ENCODE measurements at regions not wholly inside any gene's neighbourhood (a gene's known extent, or its start where the extent isn't known, plus 50 kb on each side); places are given as distances from the start of the nearest gene placed in this dataset.

- no peaks in the 10 kb centered on the region for H3K27me3 Mint-ChIP-seq
- H3K4me3 ChIP-seq (ENCODE audit: low read depth, low read length), result no peak overlapping the region
- no peak overlapping the region for H3K4me3 Mint-ChIP-seq
- no peaks in the 10 kb centered on the region for H3K4me1 Mint-ChIP-seq
- H3K4me1 ChIP-seq (ENCODE audit: control insufficient read depth, insufficient read depth, low read length, poor library complexity, severe bottlenecking), result no peaks in the 10 kb centered on the region
- no peak overlapping the region for H3K27ac Mint-ChIP-seq
- no peak for ATAC-seq (ENCODE audit: low read depth in 2 of 2)
- H3K36me3 Mint-ChIP-seq, result no peaks in the 10 kb centered on the region
- H3K36me3 ChIP-seq (ENCODE audit: control insufficient read depth, insufficient read depth, low read length), result no peaks in the 10 kb centered on the region
- DNase-seq, result peak in 2 of 3 donors; percentile 19 to 29
- H3K27ac ChIP-seq (ENCODE audit: insufficient read depth, low read length, poor library complexity, severe bottlenecking), result no peak overlapping the region
- H3K9me3 Mint-ChIP-seq, result no peaks in the 10 kb centered on the region
- H3K9me3 ChIP-seq (ENCODE audit: control insufficient read depth in 2 of 2, low read length in 2 of 2), result no peaks in the 10 kb centered on the region
- peaks cover 4% of the 10 kb centered on the region for H3K27me3 ChIP-seq (ENCODE audit: control insufficient read depth, insufficient read depth, low read length)
Observed at GRCh38 chr2:191521608-191522208, 156.2 kb upstream of the NABP1 start.

- DNase-seq, result no peak
- peaks cover under 1% of the 10 kb centered on the region for H3K27me3 Mint-ChIP-seq
- Histone ChIP-seq H3K27me3 (ENCODE audit: control insufficient read depth, insufficient read depth, low read length) (peaks cover 2% of the 10 kb centered on the region), H3K27ac (ENCODE audit: insufficient read depth, low read length, poor library complexity, severe bottlenecking) (no peak overlapping the region), H3K4me1 (ENCODE audit: control insufficient read depth, insufficient read depth, low read length, poor library complexity, severe bottlenecking) (no peaks in the 10 kb centered on the region), H3K9me3 (ENCODE audit: control insufficient read depth in 2 of 2, low read length in 2 of 2) (no peaks in the 10 kb centered on the region), H3K4me3 (ENCODE audit: low read depth, low read length) (no peak overlapping the region), H3K36me3 (ENCODE audit: control insufficient read depth, insufficient read depth, low read length) (no peaks in the 10 kb centered on the region)
- no peak for ATAC-seq (ENCODE audit: low read depth in 2 of 2)
- H3K36me3 Mint-ChIP-seq, result no peaks in the 10 kb centered on the region
- H3K9me3 Mint-ChIP-seq, result no peaks in the 10 kb centered on the region
- H3K27ac Mint-ChIP-seq, result no peak overlapping the region
- no peaks in the 10 kb centered on the region for H3K4me1 Mint-ChIP-seq
- H3K4me3 Mint-ChIP-seq, result no peak overlapping the region
Observed at GRCh38 chr2:191522478-191523120, 155.3 kb upstream of the NABP1 start.

GRCh38 chr2:191526091-191526490 lies 151.8 kb upstream of the NABP1 start:
- Histone ChIP-seq H3K36me3 (ENCODE audit: control insufficient read depth, insufficient read depth, low read length) (no peaks in the 10 kb centered on the region), H3K9me3 (ENCODE audit: control insufficient read depth in 2 of 2, low read length in 2 of 2) (no peaks in the 10 kb centered on the region), H3K27me3 (ENCODE audit: control insufficient read depth, insufficient read depth, low read length) (peaks cover 2% of the 10 kb centered on the region), H3K4me3 (ENCODE audit: low read depth, low read length) (no peak overlapping the region), H3K27ac (ENCODE audit: insufficient read depth, low read length, poor library complexity, severe bottlenecking) (no peak overlapping the region), H3K4me1 (ENCODE audit: control insufficient read depth, insufficient read depth, low read length, poor library complexity, severe bottlenecking) (no peaks in the 10 kb centered on the region)
- no peak for ATAC-seq (ENCODE audit: low read depth in 2 of 2)
- Mint-ChIP-seq H3K4me1 (no peaks in the 10 kb centered on the region), H3K27ac (no peak overlapping the region), H3K4me3 (no peak overlapping the region), H3K36me3 (no peaks in the 10 kb centered on the region), H3K27me3 (peaks cover 15% of the 10 kb centered on the region), H3K9me3 (no peaks in the 10 kb centered on the region)
- no peak for DNase-seq

GRCh38 chr2:191526536-191526935 lies 151.4 kb upstream of the NABP1 start:
- H3K27me3 Mint-ChIP-seq, result peaks cover 17% of the 10 kb centered on the region
- Histone ChIP-seq H3K27ac (ENCODE audit: insufficient read depth, low read length, poor library complexity, severe bottlenecking) (no peak overlapping the region), H3K36me3 (ENCODE audit: control insufficient read depth, insufficient read depth, low read length) (no peaks in the 10 kb centered on the region), H3K9me3 (ENCODE audit: control insufficient read depth in 2 of 2, low read length in 2 of 2) (no peaks in the 10 kb centered on the region), H3K27me3 (ENCODE audit: control insufficient read depth, insufficient read depth, low read length) (peaks cover 2% of the 10 kb centered on the region), H3K4me1 (ENCODE audit: control insufficient read depth, insufficient read depth, low read length, poor library complexity, severe bottlenecking) (no peaks in the 10 kb centered on the region), H3K4me3 (ENCODE audit: low read depth, low read length) (no peak overlapping the region)
- H3K36me3 Mint-ChIP-seq, result no peaks in the 10 kb centered on the region
- H3K9me3 Mint-ChIP-seq, result no peaks in the 10 kb centered on the region
- no peaks in the 10 kb centered on the region for H3K4me1 Mint-ChIP-seq
- no peak overlapping the region for H3K27ac Mint-ChIP-seq
- no peak overlapping the region for H3K4me3 Mint-ChIP-seq
- ATAC-seq (ENCODE audit: low read depth in 2 of 2) (no peak), DNase-seq (no peak)

GRCh38 chr2:191526953-191527556 lies 150.9 kb upstream of the NABP1 start:
- Mint-ChIP-seq H3K4me1 (no peaks in the 10 kb centered on the region), H3K27me3 (peaks cover 19% of the 10 kb centered on the region), H3K4me3 (no peak overlapping the region), H3K27ac (no peak overlapping the region), H3K36me3 (no peaks in the 10 kb centered on the region), H3K9me3 (no peaks in the 10 kb centered on the region)
- DNase-seq (no peak), ATAC-seq (ENCODE audit: low read depth in 2 of 2) (no peak)
- Histone ChIP-seq H3K4me1 (ENCODE audit: control insufficient read depth, insufficient read depth, low read length, poor library complexity, severe bottlenecking) (no peaks in the 10 kb centered on the region), H3K4me3 (ENCODE audit: low read depth, low read length) (no peak overlapping the region), H3K27ac (ENCODE audit: insufficient read depth, low read length, poor library complexity, severe bottlenecking) (no peak overlapping the region), H3K36me3 (ENCODE audit: control insufficient read depth, insufficient read depth, low read length) (no peaks in the 10 kb centered on the region), H3K9me3 (ENCODE audit: control insufficient read depth in 2 of 2, low read length in 2 of 2) (no peaks in the 10 kb centered on the region), H3K27me3 (ENCODE audit: control insufficient read depth, insufficient read depth, low read length) (peaks cover 2% of the 10 kb centered on the region)

- Mint-ChIP-seq H3K36me3 (no peaks in the 10 kb centered on the region), H3K27me3 (peaks cover 27% of the 10 kb centered on the region), H3K4me1 (no peaks in the 10 kb centered on the region), H3K4me3 (no peak overlapping the region), H3K27ac (no peak overlapping the region), H3K9me3 (no peaks in the 10 kb centered on the region)
- H3K36me3 ChIP-seq (ENCODE audit: control insufficient read depth, insufficient read depth, low read length), result no peaks in the 10 kb centered on the region
- H3K4me1 ChIP-seq (ENCODE audit: control insufficient read depth, insufficient read depth, low read length, poor library complexity, severe bottlenecking), result no peaks in the 10 kb centered on the region
- no peak overlapping the region for H3K4me3 ChIP-seq (ENCODE audit: low read depth, low read length)
- H3K9me3 ChIP-seq (ENCODE audit: control insufficient read depth in 2 of 2, low read length in 2 of 2), result no peaks in the 10 kb centered on the region
- DNase-seq, result no peak
- no peak for ATAC-seq (ENCODE audit: low read depth in 2 of 2)
- H3K27me3 ChIP-seq (ENCODE audit: control insufficient read depth, insufficient read depth, low read length), result peaks cover 2% of the 10 kb centered on the region
- H3K27ac ChIP-seq (ENCODE audit: insufficient read depth, low read length, poor library complexity, severe bottlenecking), result no peak overlapping the region
Observed at GRCh38 chr2:191530618-191531017, 147.3 kb upstream of the NABP1 start.

GRCh38 chr2:191533693-191534180 lies 144.2 kb upstream of the NABP1 start:
- Histone ChIP-seq H3K9me3 (ENCODE audit: control insufficient read depth in 2 of 2, low read length in 2 of 2) (no peaks in the 10 kb centered on the region), H3K36me3 (ENCODE audit: control insufficient read depth, insufficient read depth, low read length) (no peaks in the 10 kb centered on the region), H3K27me3 (ENCODE audit: control insufficient read depth, insufficient read depth, low read length) (peaks cover 2% of the 10 kb centered on the region), H3K4me1 (ENCODE audit: control insufficient read depth, insufficient read depth, low read length, poor library complexity, severe bottlenecking) (no peaks in the 10 kb centered on the region), H3K27ac (ENCODE audit: insufficient read depth, low read length, poor library complexity, severe bottlenecking) (no peak overlapping the region), H3K4me3 (ENCODE audit: low read depth, low read length) (no peak overlapping the region)
- no peaks in the 10 kb centered on the region for H3K4me1 Mint-ChIP-seq
- H3K4me3 Mint-ChIP-seq, result no peak overlapping the region
- peaks cover 0 to 1% (median 0%) of the 10 kb centered on the region in 7 donors for H3K9me3 Mint-ChIP-seq
- no peak overlapping the region for H3K27ac Mint-ChIP-seq
- H3K36me3 Mint-ChIP-seq, result no peaks in the 10 kb centered on the region
- H3K27me3 Mint-ChIP-seq, result peaks cover 16% of the 10 kb centered on the region
- ATAC-seq (ENCODE audit: low read depth in 2 of 2) (no peak), DNase-seq (no peak)

GRCh38 chr2:191537921-191538320 lies 140.0 kb upstream of the NABP1 start:
- Histone ChIP-seq H3K36me3 (ENCODE audit: control insufficient read depth, insufficient read depth, low read length) (no peaks in the 10 kb centered on the region), H3K4me1 (ENCODE audit: control insufficient read depth, insufficient read depth, low read length, poor library complexity, severe bottlenecking) (no peaks in the 10 kb centered on the region), H3K9me3 (ENCODE audit: control insufficient read depth in 2 of 2, low read length in 2 of 2) (no peaks in the 10 kb centered on the region), H3K27me3 (ENCODE audit: control insufficient read depth, insufficient read depth, low read length) (peaks cover 6% of the 10 kb centered on the region), H3K4me3 (ENCODE audit: low read depth, low read length) (no peak overlapping the region), H3K27ac (ENCODE audit: insufficient read depth, low read length, poor library complexity, severe bottlenecking) (no peak overlapping the region)
- Mint-ChIP-seq H3K27ac (no peak overlapping the region), H3K36me3 (no peaks in the 10 kb centered on the region), H3K4me1 (peaks cover 0 to 4% (median 0%) of the 10 kb centered on the region in 4 donors), H3K9me3 (peaks cover 0 to 1% (median 0%) of the 10 kb centered on the region in 7 donors), H3K4me3 (no peak overlapping the region), H3K27me3 (peaks cover 19% of the 10 kb centered on the region)
- no peak for ATAC-seq (ENCODE audit: low read depth in 2 of 2)
- no peak for DNase-seq

All from CD4-positive, CD25-positive, alpha-beta regulatory T cell (primary cell).